ENCODE measurements at regions not wholly inside any gene's neighbourhood (a gene's known extent, or its start where the extent isn't known, plus 50 kb on each side); places are given as distances from the start of the nearest gene placed in this dataset.

DNA sequence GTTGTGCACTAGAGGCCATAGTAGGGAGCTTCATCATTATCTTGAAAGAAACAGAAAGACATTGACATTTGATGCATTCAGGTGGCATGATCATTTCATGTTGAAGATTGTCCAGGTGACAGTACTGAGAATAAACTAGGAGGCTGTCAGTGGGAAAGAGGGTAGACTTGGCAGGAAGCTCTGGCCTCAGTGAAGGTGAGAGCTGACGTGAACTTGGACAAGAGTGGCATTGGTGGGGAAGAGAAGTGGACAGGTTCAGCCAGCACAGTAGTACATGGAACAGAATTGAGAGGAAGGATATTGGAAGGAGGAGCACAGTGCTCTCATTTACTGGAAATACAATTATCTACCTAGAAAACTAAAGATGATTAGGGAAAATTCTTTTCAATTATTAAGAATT lies 245.2 kb downstream of the CYRIA start:
- Histone ChIP-seq H3K9ac (ENCODE audit: low read depth, low read length) (no peak overlapping the region), H3K4me2 (ENCODE audit: low read depth, low read length) (no peak overlapping the region), H3K79me1 (ENCODE audit: low read depth in 1 of 2, low read length in 2 of 2) (no peaks in the 10 kb centered on the region), H2BK20ac (ENCODE audit: low read depth, low read length) (no peak overlapping the region), H3K9me3 (ENCODE audit: control insufficient read depth, insufficient read depth, low read length) (peaks cover 11% of the 10 kb centered on the region), H2AK5ac (ENCODE audit: low read depth, low read length) (no peak overlapping the region), H4K20me1 (ENCODE audit: insufficient read depth, low read length) (no peaks in the 10 kb centered on the region), H4K8ac (ENCODE audit: low read depth in 2 of 2, low read length in 2 of 2) (no peak overlapping the region), H3K36me3 (ENCODE audit: control insufficient read depth, insufficient read depth, low read length) (no peaks in the 10 kb centered on the region), H3K27me3 (ENCODE audit: control insufficient read depth, insufficient read depth, low read length) (no peaks in the 10 kb centered on the region), H3K4me1 (ENCODE audit: control insufficient read depth, insufficient read depth, low read length) (no peaks in the 10 kb centered on the region), H3K23ac (ENCODE audit: low read depth, low read length) (no peak overlapping the region), H4K5ac (ENCODE audit: low read depth, low read length) (no peak overlapping the region), H4K91ac (ENCODE audit: insufficient read depth, low read depth, low read length) (no peak overlapping the region), H2BK15ac (ENCODE audit: low read depth, low read length) (no peak overlapping the region), H3K27ac (ENCODE audit: insufficient read depth, low read length) (no peak overlapping the region), H3K14ac (replicated peaks; ENCODE audit: low read depth, low read length) (no peak overlapping the region), H3K4me3 (ENCODE audit: insufficient read depth, low read depth, low read length) (no peak overlapping the region), H2BK120ac (ENCODE audit: low read depth, low read length) (no peak overlapping the region), H3K18ac (ENCODE audit: low read depth, low read length) (no peak overlapping the region), H3K9me1 (ENCODE audit: insufficient read depth, low read length) (no peaks in the 10 kb centered on the region), H2AFZ (replicated peaks; ENCODE audit: low read length, poor library complexity) (no peak overlapping the region), H2BK5ac (ENCODE audit: low read depth, low read length, poor library complexity, severe bottlenecking) (no peak overlapping the region), H3K4ac (ENCODE audit: low read depth, low read length) (no peak overlapping the region), H2AK9ac (replicated peaks; ENCODE audit: low read depth, low read length, poor library complexity) (no peak overlapping the region), H3K56ac (ENCODE audit: extremely low read depth, insufficient read depth, low read length) (no peak overlapping the region)
- no peak for TF ChIP-seq RCOR1 (IDR thresholded peaks at IDR 0.05; ENCODE audit: insufficient replicate concordance, low read length)
- no peak for TF ChIP-seq NFE2L2 (IDR thresholded peaks at IDR 0.05; ENCODE audit: low read depth, low read length)
- TF ChIP-seq POLR2A (IDR thresholded peaks at IDR 0.05; ENCODE audit: low read depth, low read length) = no peak
- no peak for TF ChIP-seq MAFK (IDR thresholded peaks at IDR 0.05; ENCODE audit: low read depth, low read length)
- no peak for TF ChIP-seq FOS (IDR thresholded peaks at IDR 0.05; ENCODE audit: low read depth, low read length)
- TF ChIP-seq SMC3 (IDR thresholded peaks at IDR 0.05; ENCODE audit: low read depth, low read length) = no peak
- no peak for TF ChIP-seq BHLHE40 (IDR thresholded peaks at IDR 0.05; ENCODE audit: low read depth, low read length)
- no peak for TF ChIP-seq CEBPB (IDR thresholded peaks at IDR 0.05; ENCODE audit: low read depth, low read length)
- no peak for TF ChIP-seq CHD1 (IDR thresholded peaks at IDR 0.05; ENCODE audit: low read depth, low read length)
- TF ChIP-seq CTCF (conservative IDR thresholded peaks at IDR 0.05; ENCODE audit: low read depth, low read length) = no peak
- no peak for TF ChIP-seq RFX5 (IDR thresholded peaks at IDR 0.05; ENCODE audit: low read depth, low read length)
- no peak for TF ChIP-seq RAD21 (IDR thresholded peaks at IDR 0.05; ENCODE audit: low read length)
- TF ChIP-seq, protein P1, sequence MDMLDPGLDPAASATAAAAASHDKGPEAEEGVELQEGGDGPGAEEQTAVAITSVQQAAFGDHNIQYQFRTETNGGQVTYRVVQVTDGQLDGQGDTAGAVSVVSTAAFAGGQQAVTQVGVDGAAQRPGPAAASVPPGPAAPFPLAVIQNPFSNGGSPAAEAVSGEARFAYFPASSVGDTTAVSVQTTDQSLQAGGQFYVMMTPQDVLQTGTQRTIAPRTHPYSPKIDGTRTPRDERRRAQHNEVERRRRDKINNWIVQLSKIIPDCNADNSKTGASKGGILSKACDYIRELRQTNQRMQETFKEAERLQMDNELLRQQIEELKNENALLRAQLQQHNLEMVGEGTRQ (IDR thresholded peaks at IDR 0.05; ENCODE audit: low read depth, low read length) = no peak
- no peak for TF ChIP-seq MAZ (IDR thresholded peaks at IDR 0.05; ENCODE audit: borderline replicate concordance, low read depth, low read length)
- TF ChIP-seq, protein P2, sequence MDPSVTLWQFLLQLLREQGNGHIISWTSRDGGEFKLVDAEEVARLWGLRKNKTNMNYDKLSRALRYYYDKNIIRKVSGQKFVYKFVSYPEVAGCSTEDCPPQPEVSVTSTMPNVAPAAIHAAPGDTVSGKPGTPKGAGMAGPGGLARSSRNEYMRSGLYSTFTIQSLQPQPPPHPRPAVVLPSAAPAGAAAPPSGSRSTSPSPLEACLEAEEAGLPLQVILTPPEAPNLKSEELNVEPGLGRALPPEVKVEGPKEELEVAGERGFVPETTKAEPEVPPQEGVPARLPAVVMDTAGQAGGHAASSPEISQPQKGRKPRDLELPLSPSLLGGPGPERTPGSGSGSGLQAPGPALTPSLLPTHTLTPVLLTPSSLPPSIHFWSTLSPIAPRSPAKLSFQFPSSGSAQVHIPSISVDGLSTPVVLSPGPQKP (IDR thresholded peaks at IDR 0.05; ENCODE audit: borderline replicate concordance, low read depth, low read length) = no peak
- no peak for TF ChIP-seq MXI1 (IDR thresholded peaks at IDR 0.05; ENCODE audit: borderline replicate concordance, low read depth, low read length)
- ATAC-seq (ENCODE audit: low read depth) (no peak), DNase-seq (no peak)
- intact Hi-C loops (cut with micrococcal nuclease) (no loop called here), in situ Hi-C loops (cut with MboI; ENCODE audit: low sequenced_read_pairs) (no loop called here), dilution Hi-C loops (cut with HindIII; ENCODE audit: low sequenced_read_pairs, unreplicated experiment) (no loop called here)
- BruUV-seq (replicated peaks) = no TSS peak
- ChIA-PET CTCF (interaction anchor here (0.5 kb wide), 1 partner anchor 324 kb away, joined by 4 read pairs; no protein-coding TSS in a partner anchor), POLR2A (ENCODE audit: unreplicated experiment) (no interaction called here)
- WGBS, 2 experiments (ENCODE audit: extremely low coverage in 2 of 2, insufficient read length in 1 of 2) = 60% methylated on average over 1 of the region's 1 CpG; no CpG with 5 or more reads in 1 of the 2 experiments

Measured in IMR-90 (cell line).